ENCODE measurements at regions not wholly inside any gene's neighbourhood (a gene's known extent, or its start where the extent isn't known, plus 50 kb on each side); places are given as distances from the start of the nearest gene placed in this dataset.

- TF ChIP-seq ZNF423 (CRISPR knock-in tag; IDR thresholded peaks at IDR 0.05) (no peak), TP53 (CRISPR knock-in tag; IDR thresholded peaks at IDR 0.05) (no peak), FOXP4 (CRISPR knock-in tag; IDR thresholded peaks at IDR 0.05) (no peak), ESRRA (CRISPR knock-in tag; IDR thresholded peaks at IDR 0.05; ENCODE audit: borderline replicate concordance) (no peak), NR1H2 (CRISPR knock-in tag; IDR thresholded peaks at IDR 0.05) (no peak), CBFB (CRISPR knock-in tag; IDR thresholded peaks at IDR 0.05; ENCODE audit: low read depth) (no peak)
- TF ChIP-seq, protein P1, sequence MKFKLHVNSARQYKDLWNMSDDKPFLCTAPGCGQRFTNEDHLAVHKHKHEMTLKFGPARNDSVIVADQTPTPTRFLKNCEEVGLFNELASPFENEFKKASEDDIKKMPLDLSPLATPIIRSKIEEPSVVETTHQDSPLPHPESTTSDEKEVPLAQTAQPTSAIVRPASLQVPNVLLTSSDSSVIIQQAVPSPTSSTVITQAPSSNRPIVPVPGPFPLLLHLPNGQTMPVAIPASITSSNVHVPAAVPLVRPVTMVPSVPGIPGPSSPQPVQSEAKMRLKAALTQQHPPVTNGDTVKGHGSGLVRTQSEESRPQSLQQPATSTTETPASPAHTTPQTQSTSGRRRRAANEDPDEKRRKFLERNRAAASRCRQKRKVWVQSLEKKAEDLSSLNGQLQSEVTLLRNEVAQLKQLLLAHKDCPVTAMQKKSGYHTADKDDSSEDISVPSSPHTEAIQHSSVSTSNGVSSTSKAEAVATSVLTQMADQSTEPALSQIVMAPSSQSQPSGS (CRISPR knock-in tag; IDR thresholded peaks at IDR 0.05; ENCODE audit: borderline replicate concordance, low read depth) = no peak
- TF ChIP-seq, protein P2, sequence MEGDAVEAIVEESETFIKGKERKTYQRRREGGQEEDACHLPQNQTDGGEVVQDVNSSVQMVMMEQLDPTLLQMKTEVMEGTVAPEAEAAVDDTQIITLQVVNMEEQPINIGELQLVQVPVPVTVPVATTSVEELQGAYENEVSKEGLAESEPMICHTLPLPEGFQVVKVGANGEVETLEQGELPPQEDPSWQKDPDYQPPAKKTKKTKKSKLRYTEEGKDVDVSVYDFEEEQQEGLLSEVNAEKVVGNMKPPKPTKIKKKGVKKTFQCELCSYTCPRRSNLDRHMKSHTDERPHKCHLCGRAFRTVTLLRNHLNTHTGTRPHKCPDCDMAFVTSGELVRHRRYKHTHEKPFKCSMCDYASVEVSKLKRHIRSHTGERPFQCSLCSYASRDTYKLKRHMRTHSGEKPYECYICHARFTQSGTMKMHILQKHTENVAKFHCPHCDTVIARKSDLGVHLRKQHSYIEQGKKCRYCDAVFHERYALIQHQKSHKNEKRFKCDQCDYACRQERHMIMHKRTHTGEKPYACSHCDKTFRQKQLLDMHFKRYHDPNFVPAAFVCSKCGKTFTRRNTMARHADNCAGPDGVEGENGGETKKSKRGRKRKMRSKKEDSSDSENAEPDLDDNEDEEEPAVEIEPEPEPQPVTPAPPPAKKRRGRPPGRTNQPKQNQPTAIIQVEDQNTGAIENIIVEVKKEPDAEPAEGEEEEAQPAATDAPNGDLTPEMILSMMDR (IDR thresholded peaks at IDR 0.05) = no peak
- TF ChIP-seq, protein P3, sequence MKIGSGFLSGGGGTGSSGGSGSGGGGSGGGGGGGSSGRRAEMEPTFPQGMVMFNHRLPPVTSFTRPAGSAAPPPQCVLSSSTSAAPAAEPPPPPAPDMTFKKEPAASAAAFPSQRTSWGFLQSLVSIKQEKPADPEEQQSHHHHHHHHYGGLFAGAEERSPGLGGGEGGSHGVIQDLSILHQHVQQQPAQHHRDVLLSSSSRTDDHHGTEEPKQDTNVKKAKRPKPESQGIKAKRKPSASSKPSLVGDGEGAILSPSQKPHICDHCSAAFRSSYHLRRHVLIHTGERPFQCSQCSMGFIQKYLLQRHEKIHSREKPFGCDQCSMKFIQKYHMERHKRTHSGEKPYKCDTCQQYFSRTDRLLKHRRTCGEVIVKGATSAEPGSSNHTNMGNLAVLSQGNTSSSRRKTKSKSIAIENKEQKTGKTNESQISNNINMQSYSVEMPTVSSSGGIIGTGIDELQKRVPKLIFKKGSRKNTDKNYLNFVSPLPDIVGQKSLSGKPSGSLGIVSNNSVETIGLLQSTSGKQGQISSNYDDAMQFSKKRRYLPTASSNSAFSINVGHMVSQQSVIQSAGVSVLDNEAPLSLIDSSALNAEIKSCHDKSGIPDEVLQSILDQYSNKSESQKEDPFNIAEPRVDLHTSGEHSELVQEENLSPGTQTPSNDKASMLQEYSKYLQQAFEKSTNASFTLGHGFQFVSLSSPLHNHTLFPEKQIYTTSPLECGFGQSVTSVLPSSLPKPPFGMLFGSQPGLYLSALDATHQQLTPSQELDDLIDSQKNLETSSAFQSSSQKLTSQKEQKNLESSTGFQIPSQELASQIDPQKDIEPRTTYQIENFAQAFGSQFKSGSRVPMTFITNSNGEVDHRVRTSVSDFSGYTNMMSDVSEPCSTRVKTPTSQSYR (CRISPR knock-in tag; IDR thresholded peaks at IDR 0.05) = no peak
Observed at GRCh38 chr5:154107010-154107409, 68.2 kb downstream of the MFAP3 start.
